GM19239 (cell line): ENCODE measurements at regions not wholly inside any gene's neighbourhood (a gene's known extent, or its start where the extent isn't known, plus 50 kb on each side); places are given as distances from the start of the nearest gene placed in this dataset.

Experiments
- DNase-seq: peaks from one replicate; pipeline ENCODE4 v3.0.0; 2011; ENCODE audit warnings: low spot score; ENCODE audit not compliant: insufficient read length
- FAIRE-seq: peaks from 2 replicates; lab custom pipeline; 2011; peaks lifted over from hg19 to GRCh38; lab: Jason Lieb, UNC

DNA sequence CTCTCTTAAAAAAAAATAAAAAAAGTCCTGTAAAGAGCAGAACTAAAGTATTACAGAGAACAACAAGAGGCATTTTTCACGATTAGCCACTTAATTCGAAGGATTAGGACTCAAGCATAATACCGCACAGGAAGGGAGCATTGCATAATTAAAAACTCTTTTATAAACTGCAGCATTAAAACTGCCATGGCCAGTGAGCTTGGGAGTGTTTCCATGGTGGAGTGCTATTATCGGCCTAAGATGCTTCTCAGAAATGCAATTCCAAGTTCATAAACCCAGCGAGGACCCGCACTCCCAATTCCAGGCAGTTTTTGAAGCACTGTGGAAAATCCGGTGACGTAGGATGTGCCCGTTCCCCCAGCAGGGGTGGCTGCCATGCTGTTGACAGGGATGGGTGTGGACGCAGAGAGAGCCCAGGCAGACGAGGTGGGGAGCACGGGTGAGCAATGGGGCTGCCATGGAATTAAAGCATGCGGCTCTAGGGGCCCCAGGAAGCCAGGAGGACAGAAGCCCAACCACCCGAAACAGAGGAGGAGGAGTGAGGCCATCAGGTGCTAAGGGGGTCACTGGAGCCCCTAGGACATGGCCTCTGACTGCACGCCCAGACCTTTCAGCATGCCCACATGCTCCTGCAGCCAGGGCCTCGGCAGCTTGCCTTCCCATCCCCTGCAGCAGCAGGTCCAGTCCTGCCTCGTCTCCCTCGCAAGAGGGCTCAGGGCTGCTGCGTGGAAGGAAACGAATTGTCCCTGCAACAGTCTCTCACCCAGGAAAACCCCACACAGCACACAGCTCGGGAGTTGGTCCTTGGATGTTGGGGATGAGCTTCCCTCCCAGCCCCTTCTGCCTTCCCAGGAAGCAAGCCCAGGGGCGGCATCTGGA lies 233.4 kb downstream of the NDUFA10 start:
- FAIRE-seq (no peak), DNase-seq (no peak)

GRCh38 chr2:239790721-239791120 lies 234.4 kb downstream of the NDUFA10 start:
- FAIRE-seq (no peak), DNase-seq (no peak)

DNA sequence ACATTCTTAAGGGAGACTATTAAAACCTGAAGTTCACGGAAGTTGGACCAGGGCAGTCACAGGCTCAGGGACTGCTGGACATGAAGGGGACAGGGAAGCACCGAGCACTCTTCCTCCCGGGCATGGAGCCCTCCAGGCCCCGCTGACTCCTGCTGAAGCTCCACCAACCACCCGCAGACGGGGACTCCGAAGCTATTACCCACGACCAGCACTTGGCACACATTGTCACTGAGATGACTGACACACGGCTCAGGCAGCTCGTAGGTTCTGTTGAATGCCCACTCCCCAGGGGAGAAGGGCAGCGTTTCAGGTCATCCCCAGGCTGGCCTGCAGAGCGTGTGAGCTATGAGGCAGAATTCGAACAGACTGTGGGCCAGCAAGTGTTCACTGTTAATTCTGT lies 234.8 kb downstream of the NDUFA10 start:
- FAIRE-seq (no peak), DNase-seq (no peak)

DNA sequence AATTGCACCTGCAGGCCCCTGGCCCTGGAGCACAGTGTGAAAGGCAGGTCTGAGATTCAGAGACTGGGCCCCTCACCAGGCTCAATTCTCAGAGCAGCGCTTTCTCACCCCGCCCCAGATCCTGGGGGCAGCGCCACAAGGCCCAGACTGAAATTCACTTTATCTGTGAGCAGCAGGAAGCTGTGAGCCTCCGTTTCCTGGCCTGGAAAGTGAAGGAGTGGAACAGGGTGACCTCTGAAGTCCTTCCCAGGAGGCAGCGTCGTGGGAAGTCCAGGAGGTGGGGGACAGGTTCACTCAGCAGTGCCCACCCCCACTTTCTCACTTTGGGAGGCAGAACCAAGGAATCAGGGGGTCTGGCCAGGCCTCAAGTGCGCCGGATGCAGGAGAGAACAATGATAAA lies 235.4 kb downstream of the NDUFA10 start:
- no peak for DNase-seq
- no peak for FAIRE-seq

DNA sequence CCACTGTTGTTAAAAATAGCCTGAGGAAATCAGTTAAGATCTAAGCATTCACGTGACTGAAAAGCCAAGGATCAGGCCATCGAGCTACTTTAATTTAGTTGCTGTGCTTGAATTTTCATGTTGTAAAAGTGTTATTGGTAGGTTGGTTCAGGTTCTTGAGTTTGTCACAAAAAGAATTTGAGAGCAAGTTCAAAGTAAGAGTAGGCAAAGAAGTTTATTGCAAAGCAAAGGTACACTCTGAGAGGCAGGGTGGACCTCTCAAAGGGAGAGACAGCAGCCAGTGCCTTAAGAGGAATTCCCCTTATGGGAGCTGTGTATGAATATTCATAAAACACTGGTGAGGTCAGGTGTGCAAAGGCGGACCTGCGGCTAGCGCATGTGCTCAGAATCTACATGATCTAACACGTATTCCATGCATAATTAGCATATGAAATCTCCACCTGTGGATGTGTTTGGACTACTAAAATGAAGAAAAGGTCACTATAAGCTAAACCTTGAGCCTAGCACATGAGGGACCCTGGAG lies 236.5 kb downstream of the NDUFA10 start:
- FAIRE-seq, result no peak

DNA sequence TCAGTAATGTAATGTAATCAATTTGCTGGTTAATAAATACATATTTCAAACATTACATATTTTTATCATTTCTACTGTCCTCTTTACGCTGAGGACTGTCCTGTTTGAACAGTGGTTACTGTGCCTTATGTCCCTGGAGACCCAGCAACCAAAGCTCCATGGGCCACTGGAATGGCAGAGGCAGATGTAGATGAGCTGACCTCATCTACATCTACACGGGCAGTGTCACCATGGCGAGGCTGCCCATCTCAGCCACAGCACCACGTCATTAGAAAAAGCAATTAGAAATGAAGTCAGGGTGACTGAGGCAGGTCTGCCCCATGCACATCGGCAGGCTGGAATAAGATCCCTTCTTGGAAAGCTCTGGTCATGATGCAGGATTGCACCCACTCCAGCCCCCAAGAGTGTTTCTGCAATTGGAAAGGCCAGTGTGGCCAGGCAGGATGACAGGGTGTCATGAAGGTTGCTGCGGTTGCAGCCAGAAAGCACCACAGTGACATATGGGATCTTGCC lies 237.5 kb downstream of the NDUFA10 start:
- DNase-seq, result no peak
- no peak for FAIRE-seq

More for the DNA sequence above, 236.5 kb downstream of the NDUFA10 start:
- DNase-seq, result no peak

- no peak for DNase-seq
- FAIRE-seq, result no peak
These were observed 238.4 kb downstream of the NDUFA10 start for GRCh38 chr2:239786791-239787190.

- DNase-seq (no peak), FAIRE-seq (no peak)
These were observed 243.7 kb downstream of the NDUFA10 start for GRCh38 chr2:239781454-239781853.

DNA sequence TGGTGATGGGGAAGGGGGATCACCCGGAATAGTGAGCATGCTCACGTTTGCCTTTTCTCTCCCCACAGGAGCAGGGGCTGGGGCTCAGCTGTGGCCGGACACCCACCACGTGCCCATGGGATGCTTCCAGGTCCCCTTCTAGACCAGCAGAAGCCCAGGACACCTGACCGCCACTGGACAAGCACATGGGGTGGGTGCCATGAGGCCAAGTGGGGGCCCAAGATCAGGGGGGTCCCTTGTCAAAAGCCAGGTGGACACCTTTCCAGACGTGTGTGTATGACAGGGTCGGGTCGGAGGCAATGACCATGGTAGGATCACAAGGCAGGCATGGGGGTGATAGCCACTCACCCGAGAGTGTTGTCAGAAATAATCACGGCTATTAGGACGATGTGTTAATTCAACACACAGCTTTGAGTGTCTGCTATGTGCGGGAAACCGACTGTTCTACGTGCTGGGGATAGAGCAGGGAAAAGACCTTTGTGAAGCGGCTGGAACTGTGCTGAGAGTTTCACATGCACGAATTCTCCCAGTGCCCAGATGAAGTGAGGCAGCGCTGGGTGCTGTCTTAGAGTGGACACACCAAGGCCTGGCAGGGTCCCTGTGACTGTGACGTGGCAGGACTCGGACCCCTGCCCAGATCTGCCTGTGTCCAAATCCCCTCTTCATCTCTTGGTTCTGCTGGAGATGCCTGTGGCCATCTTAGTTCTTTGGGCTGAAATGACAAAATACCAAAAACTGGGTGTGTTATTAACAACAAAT lies 244.7 kb downstream of the NDUFA10 start:
- FAIRE-seq, result no peak
- DNase-seq, result no peak

DNA sequence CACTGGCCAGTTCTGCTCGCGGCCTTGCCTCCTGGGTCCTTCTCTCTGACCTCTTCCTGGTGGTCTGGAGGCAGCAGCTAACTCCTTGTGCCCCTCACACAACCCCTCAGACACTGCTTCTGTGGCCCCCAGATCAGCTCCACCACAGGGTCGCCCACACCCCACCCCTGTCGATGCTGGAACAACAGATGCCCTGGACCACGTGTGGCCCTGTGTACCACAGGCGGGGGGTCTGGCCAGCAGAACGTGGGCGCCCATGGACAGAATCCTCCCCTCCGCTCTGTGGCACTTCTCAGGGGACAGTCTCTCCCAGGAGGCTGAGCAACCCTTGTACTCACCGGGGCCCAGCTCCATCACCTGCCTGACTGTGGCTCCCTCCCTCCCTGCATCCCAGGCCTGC lies 245.6 kb downstream of the NDUFA10 start:
- DNase-seq, result no peak
- FAIRE-seq, result no peak

GRCh38 chr2:239778861-239779558 lies 246.1 kb downstream of the NDUFA10 start:
- DNase-seq (no peak), FAIRE-seq (no peak)

GRCh38 chr2:239778042-239778851 lies 246.9 kb downstream of the NDUFA10 start:
- DNase-seq (no peak), FAIRE-seq (no peak)

DNA sequence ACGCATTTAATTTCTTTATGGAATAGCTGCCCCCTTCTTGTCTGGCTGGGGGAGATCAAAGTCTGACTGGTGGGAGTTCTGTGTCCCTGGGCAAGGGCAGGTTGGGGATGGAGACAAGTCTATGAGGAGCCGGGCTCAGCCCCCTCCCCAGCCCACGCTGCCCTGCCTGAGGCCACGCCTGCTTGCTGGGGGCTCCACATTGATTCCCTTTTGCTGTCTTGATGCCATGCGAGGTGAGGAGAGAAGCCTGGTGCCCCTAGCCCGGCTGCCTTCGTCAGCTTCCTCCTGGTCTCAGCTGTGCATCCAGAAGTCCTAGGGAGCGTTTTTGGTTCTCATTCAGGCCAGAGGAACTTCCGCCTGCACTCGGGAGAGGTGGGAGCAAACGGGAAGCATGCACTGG lies 247.9 kb downstream of the NDUFA10 start:
- DNase-seq, result no peak
- FAIRE-seq, result no peak

GRCh38 chr2:239776436-239777005 lies 248.6 kb downstream of the NDUFA10 start:
- FAIRE-seq, result no peak
- DNase-seq, result no peak

- no peak for DNase-seq
- no peak for FAIRE-seq
These were observed 249.3 kb downstream of the NDUFA10 start for GRCh38 chr2:239775623-239776435.

GRCh38 chr2:239774933-239775622 lies 250.1 kb downstream of the NDUFA10 start:
- DNase-seq (no peak), FAIRE-seq (no peak)

DNA sequence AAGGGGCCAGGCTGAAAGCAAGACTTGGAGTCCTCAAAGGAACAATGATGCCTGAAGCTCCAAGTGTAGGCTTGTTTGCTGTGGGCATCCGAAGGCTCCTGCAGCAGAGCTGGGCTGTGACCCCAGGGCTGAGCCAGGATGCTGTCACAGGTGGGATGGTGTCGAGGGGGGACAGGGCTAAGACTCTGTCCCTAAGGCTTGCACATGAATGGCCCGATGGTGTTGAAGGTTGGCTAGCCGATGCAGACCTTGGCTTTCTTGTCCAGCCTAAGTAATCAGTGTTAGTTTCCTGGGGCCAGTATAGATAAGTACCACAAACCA lies 251.0 kb downstream of the NDUFA10 start:
- no peak for DNase-seq
- FAIRE-seq, result no peak
